ENCODE measurements at regions not wholly inside any gene's neighbourhood (a gene's known extent, or its start where the extent isn't known, plus 50 kb on each side); places are given as distances from the start of the nearest gene placed in this dataset.
"Not testable (repeated sequence)": the region's sequence is repeated elsewhere in the genome, so short reads cannot be mapped to it uniquely, and the experiment has no call there.

- no peak for DNase-seq (ENCODE audit: low read depth in 2 of 2)
These were observed 815.8 kb downstream of the TRIML1 start for GRCh38 chr4:188955066-188955465.

DNA sequence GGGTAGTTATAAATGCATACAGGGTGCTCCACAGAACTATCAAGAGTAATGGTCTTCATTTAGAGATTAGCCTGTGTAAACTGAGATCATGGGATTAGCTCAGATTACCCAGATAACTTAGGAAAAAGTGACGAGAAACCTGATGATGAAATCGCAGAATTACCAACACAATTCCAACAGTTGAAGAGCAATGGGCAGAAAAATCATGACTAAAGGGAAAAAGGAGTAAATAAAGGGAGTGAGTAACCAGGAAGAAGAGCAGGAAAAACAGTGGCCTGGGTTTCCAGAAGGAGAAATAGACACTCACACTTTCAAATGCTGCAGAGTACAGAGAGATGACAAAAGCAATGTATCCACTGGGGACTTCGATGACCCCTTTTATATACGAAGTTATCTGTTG lies 817.3 kb downstream of the TRIML1 start:
- no peak for DNase-seq (ENCODE audit: low read depth in 2 of 2)

DNA sequence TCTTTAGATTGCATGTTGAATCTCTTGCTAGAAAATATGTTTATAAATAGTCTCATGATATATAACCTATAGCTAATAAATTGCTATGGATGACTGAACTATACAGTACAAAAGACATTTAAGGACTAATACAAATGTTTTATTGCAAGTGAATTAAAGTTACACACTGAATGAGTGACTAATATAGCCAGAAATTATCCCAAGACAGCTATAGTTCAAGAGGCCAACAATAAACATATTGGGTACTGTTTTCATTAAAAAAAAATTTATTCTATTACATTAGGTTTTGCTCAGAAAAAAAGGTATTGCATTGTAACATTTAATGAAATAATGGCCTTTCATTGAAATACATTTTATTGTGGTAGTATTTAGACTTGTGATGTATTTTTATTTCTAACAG lies 819.1 kb downstream of the TRIML1 start:
- no peak for DNase-seq (ENCODE audit: low read depth in 2 of 2)

GRCh38 chr4:188959424-188959823 lies 820.2 kb downstream of the TRIML1 start:
- DNase-seq (ENCODE audit: low read depth in 2 of 2), result no peak

- no peak for DNase-seq (ENCODE audit: low read depth in 2 of 2)
These were observed 821.3 kb downstream of the TRIML1 start for GRCh38 chr4:188960411-188961093.

DNA sequence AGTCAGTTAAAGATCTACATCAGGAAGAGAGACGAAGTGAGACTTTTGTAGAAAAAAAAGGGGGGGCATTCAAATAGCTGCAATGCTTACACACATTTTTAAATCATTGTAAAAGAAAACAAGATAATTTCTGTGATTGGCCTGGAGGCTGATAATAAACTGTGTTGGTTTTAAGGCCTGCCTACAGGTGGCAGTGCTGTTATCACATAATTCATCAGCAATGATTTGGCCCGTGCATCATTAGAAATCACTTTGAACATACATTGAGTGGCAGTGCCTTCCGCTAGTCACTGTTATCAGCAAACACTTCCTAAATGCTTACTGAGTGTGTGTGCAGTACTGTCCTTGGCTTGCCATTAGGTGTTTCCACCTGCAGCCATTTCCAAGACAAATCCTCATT lies 831.9 kb downstream of the TRIML1 start:
- DNase-seq (ENCODE audit: low read depth in 2 of 2), result no peak

GRCh38 chr4:188975271-188975670 lies 836.0 kb downstream of the TRIML1 start:
- DNase-seq (ENCODE audit: low read depth in 2 of 2), result no peak

GRCh38 chr4:188976644-188977115 lies 837.4 kb downstream of the TRIML1 start:
- no peak for DNase-seq (ENCODE audit: low read depth in 2 of 2)

DNA sequence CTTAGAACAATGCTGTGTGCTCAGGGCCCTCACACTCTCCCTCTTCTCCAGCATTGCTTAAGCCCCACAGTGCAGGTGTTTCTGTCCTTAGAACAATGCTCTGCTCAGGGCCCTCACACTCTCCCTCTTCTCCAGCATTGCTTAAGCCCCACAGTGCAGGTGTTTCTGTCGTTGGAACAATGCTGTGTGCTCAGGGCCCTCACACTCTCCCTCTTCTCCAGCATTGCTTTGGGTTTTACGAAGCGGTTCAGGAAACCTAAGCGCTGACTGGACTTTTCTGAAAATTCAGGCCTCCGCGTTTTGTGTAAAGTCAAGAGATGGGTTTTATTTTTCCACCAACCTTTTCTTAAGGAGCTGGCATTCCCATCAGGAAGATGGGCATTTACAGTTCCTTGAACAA lies 838.0 kb downstream of the TRIML1 start:
- DNase-seq (ENCODE audit: low read depth in 2 of 2), result not testable (repeated sequence)

DNA sequence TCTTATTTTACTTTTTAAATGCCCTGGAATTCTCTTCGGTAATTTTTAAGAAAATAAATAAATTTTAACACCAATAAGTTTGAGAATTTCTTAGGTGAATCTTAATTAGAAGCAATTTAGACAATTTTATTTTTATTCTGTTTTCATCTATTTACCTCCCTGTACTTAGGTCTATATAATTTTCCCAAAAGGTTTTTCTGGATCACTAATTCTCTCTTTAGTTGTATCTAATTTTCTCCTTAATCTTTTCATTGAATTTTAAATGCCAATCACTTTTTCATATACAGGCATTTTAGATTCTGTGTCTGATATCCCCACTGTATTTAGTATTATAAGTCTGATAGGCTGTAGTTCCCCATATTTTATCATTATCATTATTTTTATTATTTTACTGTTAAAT lies 845.3 kb downstream of the TRIML1 start:
- no peak for DNase-seq (ENCODE audit: low read depth in 2 of 2)

GRCh38 chr4:188986271-188986689 lies 847.0 kb downstream of the TRIML1 start:
- DNase-seq (ENCODE audit: low read depth in 2 of 2), result no peak

GRCh38 chr4:188987011-188987410 lies 847.8 kb downstream of the TRIML1 start:
- no peak for DNase-seq (ENCODE audit: low read depth in 2 of 2)

DNA sequence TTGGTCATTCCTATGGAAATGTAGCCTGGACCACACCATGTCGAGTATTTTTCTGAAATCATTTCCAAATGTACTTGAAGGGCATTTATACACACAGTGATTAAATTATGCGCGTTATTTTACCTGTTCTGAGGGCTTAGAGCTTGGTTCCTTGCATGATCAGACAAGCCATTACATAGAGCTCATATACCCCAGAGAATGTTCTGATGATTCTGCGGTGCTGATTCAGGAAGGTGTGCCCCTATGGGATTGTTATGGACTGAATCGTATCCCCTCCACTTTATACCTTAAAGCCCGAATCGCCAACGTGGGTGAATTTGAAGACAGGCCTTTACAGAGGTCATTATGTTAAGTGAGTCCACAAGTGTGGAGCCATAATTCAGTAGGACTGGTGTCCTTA lies 848.9 kb downstream of the TRIML1 start:
- no peak for DNase-seq (ENCODE audit: low read depth in 2 of 2)

- no peak for DNase-seq (ENCODE audit: low read depth in 2 of 2)
These were observed 850.1 kb downstream of the TRIML1 start for GRCh38 chr4:188989371-188989770.

DNA sequence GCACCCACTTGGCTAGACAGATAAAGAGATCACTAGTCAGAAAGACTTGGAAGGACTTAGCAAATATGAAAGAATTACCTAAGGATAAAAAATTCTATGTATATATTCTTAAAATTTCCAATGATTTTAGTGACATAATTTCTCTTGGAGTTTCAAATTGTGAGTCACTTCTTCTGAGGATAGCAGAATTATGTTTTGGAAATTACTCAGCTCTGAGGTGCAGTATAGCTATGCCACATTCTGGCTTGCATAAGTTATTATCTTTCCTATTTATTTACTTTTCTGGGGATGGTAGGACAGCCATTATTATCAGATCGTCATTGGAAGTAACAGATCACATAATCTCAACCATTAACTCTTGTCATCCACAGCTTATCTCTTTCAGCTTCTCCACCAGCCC lies 853.5 kb downstream of the TRIML1 start:
- DNase-seq (ENCODE audit: low read depth in 2 of 2), result no peak

DNA sequence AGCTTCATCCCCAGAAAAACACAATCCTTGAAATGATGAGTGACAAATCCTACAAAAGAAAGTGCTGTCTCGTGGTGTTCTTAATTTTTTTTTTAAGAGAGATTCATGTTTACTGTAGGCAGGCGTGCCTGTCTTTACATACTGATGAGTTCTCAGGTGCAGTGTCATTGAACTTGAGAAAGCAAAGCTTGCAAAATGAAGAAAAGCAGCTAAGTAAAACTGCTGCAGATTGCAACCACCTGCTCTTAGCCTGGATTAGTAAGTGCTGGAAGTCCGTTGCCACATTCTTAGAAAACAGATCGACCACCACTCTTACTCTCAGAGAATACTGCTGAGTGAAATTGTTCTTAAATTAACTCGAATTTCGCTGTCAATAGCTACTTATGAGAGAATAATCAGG lies 854.6 kb downstream of the TRIML1 start:
- no peak for DNase-seq (ENCODE audit: low read depth in 2 of 2)

DNA sequence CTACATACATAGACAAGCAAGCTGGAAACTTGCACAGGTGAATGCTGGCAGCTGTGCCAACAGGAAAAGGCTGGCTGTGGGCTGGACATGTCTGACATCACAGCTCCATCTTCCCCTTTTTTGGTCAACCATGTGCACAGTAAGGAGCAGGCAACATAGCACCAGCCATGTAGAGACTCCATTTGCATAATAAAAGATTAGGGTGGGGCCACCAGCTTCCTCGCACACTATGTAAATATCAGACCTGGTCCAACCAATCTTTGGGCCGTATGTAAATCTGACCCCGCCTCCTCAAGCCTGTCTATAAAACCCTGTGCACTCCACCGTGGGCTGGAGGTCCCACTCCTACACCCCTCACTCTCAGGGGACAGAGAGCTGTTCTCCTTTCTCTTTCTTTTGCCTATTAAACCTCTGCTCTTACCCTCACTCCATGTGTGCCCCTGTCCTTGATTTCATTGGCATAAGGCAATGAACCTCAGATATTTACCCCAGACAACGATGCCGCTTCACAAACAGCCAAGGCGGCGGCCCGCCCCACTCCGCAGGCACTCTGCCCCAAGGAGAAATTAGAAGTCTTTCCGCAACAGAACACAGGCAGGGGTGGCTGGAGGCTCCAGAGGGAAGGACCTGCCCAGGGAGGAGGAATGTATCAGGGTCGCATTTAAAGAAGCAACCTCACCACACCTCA lies 862.2 kb downstream of the TRIML1 start:
- DNase-seq (ENCODE audit: low read depth in 2 of 2), result no peak

- DNase-seq (ENCODE audit: low read depth in 2 of 2), result no peak
These were observed 862.8 kb downstream of the TRIML1 start for GRCh38 chr4:189001971-189002450.

- DNase-seq (ENCODE audit: low read depth in 2 of 2), result no peak
These were observed 863.2 kb downstream of the TRIML1 start for GRCh38 chr4:189002475-189002874.

DNA sequence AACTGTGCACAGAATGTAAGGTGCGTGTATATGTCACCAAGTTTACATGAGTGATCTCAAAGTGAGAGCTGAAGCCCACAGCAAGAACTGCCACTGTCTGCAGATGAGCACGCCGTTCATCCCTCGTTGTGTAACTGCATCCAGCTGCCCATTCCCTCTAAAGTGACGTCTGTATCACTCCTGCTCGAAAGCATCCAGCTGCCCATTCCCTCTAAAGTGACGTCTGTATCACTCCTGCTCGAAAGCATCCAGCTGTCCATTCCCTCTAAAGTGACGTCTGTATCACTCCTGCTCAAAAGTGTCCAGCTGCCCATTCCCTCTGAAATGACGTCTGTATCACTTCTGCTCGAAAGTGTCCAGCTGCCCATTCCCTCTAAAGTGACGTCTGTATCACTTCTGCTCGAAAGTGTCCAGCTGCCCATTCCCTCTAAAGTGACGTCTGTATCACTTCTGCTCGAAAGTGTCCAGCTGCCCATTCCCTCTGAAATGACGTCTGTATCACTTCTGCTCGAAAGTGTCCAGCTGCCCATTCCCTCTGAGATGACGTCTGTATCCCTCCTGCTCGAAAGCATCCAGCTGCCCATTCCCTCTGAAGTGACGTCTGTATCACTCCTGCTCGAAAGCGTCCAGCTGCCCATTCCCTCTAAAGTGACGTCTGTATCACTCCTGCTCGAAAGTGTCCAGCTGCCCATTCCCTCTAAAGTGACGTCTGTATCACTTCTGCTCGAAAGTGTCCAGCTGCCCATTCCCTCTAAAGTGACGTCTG lies 871.4 kb downstream of the TRIML1 start:
- DNase-seq (ENCODE audit: low read depth in 2 of 2), result not testable (repeated sequence)

DNA sequence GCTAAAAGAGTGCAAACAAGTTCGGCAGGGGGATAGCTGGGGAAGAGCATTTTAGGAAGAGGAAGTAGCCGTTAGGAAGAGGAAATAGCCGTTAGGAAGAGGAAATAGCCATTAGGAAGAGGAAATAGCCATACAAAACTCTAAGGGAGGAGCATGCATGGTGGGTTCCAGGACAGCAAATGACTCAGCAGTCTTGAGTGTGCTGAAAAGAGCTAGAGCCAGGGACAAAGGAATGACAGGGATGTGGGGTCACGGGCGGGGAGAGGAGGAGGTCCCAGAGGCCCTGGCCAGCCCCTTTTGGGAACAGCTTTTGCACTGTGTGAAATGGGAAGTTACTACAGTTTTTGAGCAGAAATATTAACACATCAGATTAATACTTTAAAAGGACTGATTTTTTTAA lies 882.6 kb downstream of the TRIML1 start:
- DNase-seq (ENCODE audit: low read depth in 2 of 2), result no peak

GRCh38 chr4:189022440-189023035 lies 883.3 kb downstream of the TRIML1 start:
- DNase-seq (ENCODE audit: low read depth in 2 of 2), result no peak
